KBM-7 (cell line): ENCODE measurements at regions not wholly inside any gene's neighbourhood (a gene's known extent, or its start where the extent isn't known, plus 50 kb on each side); places are given as distances from the start of the nearest gene placed in this dataset.
"Not testable (repeated sequence)": the region's sequence is repeated elsewhere in the genome, so short reads cannot be mapped to it uniquely, and the experiment has no call there.

Source experiments
- DNase-seq: peaks from one replicate; pipeline ENCODE4 v3.0.0-alpha.2; 2015
- in situ Hi-C: fragments of 300-500 bp; cut with MboI; formaldehyde crosslinking; loops from 2 replicates; pipeline ENCODE4 v1.14.3; 2020; ENCODE audit warnings: low sequenced_read_pairs, low pct_unique_long_range_greater_than_20kb, mixed read lengths

DNA sequence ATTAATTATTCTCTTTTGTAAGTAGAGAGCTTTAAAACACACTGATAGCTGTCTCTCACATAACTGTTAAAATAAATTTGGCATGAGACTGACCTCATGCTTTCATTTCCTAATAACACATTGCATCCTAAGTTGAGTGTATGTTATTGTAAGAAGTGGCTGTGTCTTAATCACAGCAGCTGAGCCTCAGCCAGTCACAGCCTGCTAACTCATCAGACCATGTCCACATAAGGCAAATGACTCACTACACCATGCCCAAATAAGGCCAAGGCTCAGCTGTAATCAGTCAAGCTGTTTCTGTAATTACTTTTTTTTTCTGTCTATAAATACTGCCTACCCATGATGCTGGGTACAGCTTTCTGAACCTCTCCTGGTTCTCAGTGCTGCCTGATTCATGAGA lies 860.9 kb downstream of the XPNPEP1 start:
- in situ Hi-C loops, result no loop called here
- no peak for DNase-seq

DNA sequence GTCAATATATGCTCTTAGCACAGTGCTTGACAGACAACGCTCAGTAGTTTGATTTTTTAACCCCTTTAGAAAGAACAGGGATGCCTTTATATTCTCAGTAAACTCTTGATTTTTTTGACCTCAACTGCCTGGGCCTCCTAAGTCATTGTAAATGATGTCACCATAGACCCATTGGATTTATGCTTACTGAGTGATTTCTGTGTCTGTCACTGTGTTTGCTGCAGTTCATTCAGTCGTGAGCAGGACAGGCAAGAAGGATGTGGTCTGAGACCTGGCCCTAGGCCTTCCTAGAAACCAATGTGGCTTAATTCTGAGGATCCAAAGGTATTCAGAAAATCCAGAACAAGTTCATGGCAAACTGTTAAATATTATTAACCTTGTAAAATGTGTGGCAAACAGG lies 868.1 kb downstream of the XPNPEP1 start:
- in situ Hi-C loops, result no loop called here
- no peak for DNase-seq

DNA sequence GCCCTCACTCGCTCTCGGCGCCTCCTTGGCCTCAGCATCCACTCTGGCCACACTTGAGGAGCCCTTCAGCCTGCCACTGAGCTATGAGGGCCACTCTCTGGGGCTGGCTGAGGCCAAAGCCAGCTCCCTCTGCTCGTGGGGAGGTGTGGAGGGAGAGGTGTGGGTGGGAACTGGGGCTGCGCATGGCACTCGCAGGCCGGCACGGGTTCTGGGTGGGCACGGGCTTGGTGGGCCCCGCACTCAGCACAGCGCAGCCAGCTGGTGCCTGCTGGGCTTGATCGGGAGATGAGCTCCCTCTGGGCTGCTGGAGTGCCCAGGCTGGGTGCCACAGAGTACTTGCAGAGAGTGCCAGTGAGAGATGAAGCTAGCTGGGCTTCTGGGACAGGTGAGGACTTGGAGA lies 875.5 kb downstream of the XPNPEP1 start:
- in situ Hi-C loops, result no loop called here

DNA sequence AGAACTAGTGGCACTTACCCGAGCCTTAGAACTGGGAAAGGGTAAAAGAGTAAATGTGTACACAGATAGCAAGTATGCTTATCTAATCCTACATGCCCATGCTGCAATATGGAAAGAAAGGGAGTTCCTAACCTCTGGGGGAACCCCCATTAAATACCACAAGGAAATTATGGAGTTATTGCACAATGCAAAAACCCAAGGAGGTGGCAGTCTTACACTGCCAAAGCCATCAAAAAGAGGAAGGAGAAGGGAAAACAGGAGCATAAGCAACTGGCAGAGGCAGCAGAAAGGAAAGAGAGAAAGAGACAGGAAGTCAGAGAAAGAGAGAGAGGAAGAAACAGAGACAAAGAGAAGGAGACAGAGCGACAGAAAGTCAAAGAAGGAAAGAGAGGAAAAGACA lies 876.9 kb downstream of the XPNPEP1 start:
- DNase-seq, result peak; percentile 16
- in situ Hi-C loops, result not testable (repeated sequence)

More for the DNA sequence above, 875.5 kb downstream of the XPNPEP1 start:
- no peak for DNase-seq

DNA sequence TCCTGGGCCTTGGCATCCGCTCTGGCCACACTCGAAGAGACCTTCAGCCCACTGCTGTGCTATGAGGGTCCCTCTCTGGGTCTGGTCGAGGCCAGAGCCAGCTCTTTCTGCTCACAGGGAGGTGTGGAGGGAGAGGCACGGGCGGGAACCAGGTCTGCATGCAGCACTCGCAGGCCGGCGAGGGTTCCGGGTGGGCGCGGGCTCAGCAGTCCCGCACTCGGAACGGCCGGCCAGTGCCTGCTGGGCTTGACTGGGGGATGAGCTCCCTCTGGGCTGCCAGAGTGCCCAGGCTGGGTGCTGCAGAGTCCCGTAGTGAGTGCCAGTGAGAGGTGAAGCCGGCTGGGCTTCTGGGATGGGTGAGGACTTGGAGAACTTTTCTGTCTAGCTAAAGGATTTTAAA lies 882.7 kb downstream of the XPNPEP1 start:
- in situ Hi-C loops, result no loop called here
- DNase-seq, result no peak

DNA sequence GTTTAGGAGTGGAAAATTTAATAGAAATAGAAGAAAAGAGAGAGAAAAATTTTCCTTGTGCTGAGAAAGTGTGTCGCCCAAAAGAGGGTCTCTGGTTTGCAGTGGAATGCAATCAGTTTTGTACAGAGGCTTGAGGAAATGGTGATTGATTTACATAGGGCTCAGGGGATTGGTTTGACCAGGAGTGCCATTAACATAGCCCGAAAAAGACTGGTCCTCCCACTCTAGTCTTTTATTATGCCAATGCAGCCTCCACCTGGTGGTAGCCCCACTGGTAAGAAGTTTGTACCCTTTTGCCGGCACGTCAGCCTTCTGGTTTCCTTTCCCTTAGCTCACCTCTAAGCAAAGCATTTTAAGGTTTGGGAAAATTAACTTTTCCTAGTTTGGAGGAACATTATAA lies 885.3 kb downstream of the XPNPEP1 start:
- in situ Hi-C loops, result no loop called here
- DNase-seq, result no peak

DNA sequence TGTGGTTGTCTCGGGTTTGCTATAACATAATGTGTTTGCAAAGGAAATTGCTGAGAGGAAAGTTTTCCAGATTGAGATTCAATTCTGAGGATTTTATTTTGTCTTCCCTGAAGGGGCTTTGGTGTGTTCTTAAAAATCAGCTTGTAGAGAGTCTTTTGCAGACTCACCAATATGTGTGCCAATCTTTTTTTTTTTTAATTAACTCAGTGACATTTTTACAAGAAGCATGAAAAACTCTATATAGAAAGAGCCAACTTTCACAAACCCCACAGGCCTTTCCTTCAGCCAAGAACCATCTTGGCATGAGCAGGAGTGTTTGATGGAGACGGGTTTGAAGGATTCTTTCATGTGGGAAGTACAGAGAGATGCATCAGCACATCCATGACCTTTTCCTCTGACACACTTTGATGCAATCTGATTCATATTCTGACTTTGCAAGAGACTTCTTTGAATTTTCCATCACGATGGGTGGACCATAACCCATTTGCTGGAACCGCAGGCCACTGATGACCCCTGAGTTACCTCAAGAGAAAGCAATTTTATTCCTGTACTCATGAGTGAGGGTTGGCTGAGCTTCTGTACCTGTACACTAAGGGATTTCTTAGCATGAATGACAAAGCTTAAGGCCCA lies 892.6 kb downstream of the XPNPEP1 start:
- in situ Hi-C loops, result no loop called here
- DNase-seq, result no peak

DNA sequence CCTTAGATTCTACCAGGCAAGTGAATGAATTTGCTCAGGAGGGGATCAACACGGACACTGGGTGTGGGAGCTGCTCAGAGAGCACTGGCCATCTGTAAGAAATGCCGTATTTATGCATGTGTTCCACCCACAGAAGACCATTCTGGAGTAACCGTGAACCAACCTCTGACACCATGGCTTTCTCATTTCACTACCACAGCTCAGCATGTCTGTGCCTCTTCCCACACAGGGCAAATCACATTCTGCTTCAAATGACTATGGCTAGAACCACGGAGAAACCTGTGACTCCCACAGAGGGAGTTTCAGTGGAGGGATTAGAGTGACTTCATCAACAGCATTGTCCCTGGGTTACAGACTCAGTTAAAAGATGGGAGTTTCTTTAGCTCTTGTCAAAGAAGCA lies 893.4 kb downstream of the XPNPEP1 start:
- no peak for DNase-seq
- in situ Hi-C loops, result no loop called here

DNA sequence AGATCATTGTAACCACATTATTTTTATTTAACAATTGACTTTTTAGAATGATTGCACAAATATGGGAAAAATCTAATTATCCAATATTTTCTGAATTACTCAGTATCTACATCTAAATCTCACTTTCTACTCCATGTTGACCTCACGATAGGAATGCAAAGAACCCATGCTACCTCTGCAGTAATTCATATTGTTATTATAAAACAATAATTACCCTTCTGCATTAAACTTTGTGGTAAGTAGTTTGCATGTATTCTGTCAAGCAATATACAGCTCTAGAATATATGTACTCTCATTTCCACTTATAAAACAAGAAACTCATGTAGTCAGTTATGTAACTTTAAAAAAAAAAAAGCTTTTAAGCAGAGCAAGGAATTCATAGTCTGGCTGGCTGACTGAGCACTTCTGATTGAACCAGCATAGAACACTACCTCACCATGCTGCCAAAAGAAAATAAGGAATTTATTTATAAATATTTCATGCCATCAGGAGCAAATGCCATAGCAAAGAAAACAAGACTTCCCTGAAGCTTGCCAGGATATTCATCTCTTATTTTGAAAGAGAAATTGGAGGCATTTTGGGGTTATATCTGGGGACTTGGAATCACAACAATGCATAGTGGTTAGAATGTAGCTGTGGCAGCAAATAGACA lies 895.7 kb downstream of the XPNPEP1 start:
- DNase-seq, result no peak
- in situ Hi-C loops, result no loop called here

DNA sequence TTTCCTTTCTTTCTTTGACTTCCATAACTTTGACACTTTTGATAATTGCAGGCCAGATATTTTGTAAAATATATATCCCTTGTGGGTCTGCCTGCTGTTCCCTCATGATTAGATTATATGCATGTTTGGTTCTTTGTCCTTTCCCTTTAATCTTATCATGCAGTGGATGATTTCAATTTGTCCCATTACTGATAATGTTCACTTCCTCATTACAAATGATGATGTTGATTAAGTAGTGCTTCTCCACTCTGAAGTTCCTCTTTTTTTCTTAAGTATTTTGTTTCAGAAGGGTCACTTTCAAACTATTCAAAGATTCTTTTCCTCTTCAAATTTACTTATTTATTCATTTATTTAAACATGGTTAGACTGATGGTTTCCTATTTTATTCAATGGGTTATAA lies 898.1 kb downstream of the XPNPEP1 start:
- in situ Hi-C loops, result no loop called here
- peak; percentile 7 for DNase-seq

DNA sequence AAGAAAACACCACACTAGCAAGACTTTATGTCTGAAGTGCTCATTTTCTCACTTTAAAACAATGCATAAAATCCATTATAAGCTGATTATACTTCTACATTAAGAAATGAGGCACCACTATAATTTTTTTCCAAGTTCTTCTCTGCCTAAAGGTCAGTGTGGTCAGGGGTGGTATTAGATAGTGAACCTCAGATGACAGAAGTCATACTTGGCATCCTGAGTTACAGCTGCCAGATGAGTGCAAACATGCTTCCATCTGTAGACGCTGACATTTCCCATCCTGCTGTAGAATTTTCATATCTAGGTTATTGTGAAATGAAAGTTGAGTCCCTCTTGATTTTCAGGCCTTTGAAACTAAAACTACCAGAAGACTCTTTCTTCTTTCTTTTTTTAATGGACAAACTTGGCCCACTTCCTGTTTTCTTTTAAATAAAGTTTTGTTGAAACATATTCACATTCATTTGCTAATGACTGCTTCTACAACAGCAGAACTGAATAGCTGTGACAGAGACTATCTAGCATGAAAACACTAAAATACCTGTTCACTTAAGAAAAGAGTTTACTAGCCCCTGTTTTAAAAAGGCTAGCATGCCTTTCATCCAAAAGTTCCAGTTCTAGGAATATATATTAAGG lies 900.8 kb downstream of the XPNPEP1 start:
- in situ Hi-C loops, result no loop called here
- no peak for DNase-seq

DNA sequence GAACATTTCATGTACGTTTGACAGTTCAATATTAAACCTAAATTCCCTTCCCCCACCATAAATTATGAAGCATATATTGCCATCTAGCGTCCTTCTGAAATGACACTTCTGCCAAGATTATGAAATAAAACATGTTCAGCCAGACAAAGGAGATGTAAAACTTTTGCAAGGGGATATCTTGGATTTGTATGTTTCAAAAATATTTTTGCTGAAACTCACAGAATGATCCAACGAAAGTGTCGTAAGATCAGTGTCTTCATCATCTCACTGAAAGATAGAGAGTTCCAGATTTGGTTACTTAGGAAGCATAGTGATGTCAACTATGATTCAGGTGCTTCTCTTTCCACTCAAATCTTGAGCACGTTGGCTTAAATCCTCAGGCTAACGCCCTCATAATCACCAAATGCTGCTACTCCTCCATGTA lies 904.3 kb downstream of the XPNPEP1 start:
- in situ Hi-C loops, result no loop called here
- peak; percentile 8 for DNase-seq

DNA sequence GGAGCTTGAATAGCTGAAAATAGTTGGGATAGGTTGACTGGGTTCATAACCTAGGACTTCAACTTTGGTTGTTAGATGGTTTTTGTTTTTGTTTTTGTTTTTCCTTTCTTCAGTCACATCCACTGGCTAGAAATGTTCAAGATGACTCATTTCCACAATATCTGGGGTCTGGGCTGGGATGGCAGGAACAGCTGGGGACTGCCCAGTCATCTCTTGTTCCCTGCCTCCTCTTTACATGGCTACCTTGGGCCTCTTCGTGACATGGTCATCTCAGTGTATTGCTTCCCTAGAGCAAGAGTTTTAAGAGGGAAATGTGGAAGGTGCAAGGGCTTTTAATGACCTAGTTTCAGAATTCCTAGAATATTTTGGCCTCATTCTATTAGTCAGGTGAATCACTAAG lies 915.8 kb downstream of the XPNPEP1 start:
- no peak for DNase-seq
- in situ Hi-C loops, result no loop called here

DNA sequence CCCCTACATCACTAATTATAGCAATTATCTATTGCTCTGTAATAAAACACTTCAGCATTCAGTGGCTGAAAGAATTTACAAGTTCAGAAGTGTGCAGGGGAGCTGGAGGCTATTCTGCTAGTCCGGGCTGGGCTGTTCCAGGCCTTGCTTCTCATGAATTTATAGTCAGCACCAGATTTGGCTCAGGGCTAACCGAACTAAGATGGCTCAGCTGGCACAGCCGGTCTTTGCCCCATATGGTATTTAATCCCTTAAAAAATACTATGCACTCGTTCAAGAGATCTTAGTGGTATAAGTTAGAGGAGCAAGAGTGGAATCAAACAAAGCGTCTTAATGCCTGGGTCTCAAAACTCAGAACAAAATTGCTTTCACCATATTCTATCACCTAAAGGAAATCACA lies 932.9 kb downstream of the XPNPEP1 start:
- in situ Hi-C loops, result no loop called here
- DNase-seq, result no peak

DNA sequence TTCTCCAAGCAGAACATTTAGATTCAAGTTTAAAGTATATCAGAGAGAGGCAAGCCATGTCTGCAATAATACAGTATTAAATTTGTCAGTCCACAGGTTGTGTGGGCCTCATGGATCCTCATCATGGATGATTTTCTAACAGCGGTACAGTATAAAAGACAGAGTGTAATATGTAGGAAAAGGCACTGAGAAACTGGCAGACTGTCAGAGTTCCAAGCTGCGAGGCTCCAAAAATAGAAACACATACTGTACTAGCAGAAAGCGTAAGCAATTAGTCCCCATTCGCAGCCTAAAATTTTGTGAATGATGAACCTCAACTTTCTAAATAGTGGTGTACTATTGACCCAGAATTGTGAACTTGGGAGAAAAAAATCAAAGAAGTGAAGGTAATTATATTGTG lies 933.3 kb downstream of the XPNPEP1 start:
- no peak for DNase-seq
- in situ Hi-C loops, result no loop called here

DNA sequence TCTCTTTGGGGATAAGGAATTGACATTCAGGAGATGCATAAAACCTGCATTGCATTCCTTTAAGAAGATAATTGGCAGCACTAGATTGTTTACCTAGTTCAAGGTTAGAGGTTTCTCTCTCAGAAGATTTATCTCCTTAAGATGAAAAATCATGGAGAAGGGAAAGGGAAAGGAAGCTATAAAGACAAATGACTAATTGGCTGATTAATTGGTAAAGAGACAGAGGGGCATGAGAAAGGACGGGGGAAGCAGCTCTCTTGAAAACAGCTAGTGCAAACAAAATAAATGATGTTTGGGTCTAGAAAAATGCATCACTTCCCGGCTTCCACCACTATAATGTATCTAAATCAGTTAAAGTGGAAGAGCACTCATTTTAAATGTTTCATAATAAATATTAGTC lies 941.2 kb downstream of the XPNPEP1 start:
- DNase-seq, result no peak
- in situ Hi-C loops, result no loop called here

DNA sequence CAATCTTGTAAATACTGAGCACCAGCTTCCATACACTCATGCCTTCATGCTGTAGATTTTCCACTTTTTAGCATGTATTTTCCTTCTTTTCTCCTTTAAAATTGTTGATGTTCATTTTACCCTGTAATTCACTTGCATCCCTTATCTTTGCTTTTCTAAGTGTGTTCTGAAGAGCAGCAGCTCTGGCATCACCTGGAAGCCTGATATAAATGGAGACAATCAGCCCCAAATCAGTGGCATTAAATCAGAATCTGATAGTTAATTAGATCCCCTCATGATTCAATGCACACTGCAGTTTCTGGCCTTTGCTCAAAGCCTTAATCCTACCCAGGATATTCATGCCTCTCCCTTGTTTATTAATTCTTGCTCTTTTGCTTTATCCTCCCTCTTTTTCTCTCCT lies 942.4 kb downstream of the XPNPEP1 start:
- no peak for DNase-seq
- in situ Hi-C loops, result no loop called here

DNA sequence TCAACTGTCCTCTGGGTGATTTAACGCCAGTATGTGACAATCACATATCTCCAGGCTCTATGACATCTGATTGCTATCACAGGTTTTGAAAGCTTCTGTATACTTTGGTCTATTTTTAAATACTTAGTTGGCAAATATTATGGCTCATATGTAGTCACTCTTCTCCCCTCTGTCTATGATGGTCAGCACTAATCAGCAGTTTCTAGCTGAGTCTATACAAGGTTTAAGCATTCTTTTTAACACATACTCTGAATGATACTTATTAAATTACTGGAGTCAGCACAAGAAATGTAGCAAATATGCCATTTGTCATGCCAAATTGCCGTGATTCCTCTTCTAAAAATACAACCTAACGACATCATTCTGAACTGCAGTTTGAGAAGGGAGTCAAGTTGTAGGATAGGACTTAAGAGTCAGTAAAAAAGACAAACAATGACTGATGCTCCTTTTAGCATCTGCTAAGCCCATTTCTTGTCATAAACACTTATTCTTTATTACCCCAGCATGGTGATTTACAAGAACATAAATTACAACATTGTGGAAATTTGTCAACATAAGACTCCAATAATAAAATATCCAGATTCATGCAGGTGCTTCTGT lies 947.8 kb downstream of the XPNPEP1 start:
- no peak for DNase-seq
- in situ Hi-C loops, result no loop called here

DNA sequence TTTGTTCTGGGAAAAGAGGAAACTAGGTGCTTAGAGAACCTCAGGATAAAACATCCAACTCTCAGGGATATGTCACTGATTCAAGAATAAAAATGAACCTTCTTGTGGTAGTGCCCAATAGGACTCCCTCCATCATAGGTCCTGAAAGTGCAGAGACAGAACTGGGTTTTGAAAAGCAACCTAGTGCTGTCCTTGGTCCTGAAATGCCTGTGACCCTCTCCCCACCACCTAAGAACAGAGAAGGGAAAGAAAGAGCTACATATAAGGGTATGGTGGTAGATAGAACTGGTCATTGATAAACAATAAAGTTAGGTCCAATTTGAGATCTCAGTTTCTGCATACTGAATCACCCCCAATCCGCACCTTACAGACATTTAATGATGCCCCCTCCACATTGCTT lies 953.3 kb downstream of the XPNPEP1 start:
- in situ Hi-C loops, result no loop called here
- DNase-seq, result peak; percentile 32

DNA sequence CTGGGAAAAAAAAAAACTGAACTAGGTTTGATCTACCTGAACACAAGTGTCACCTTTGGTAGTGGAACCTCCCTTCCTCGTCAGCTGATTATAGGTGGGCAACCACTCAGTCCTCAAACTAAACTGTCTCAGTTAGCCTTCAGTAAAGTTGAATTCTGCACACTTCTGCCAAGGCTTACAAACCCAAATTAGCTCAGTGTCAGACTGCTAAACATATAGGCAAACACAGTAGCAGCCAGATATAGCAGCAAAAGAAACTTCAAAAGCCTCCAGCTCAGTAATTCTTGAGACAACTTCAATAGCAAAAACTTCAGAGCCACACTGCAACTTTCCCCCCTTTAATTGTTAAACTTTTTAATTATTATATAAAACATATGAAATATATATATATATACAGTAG lies 956.9 kb downstream of the XPNPEP1 start:
- no peak for DNase-seq

More for the DNA sequence above, 956.9 kb downstream of the XPNPEP1 start:
- in situ Hi-C loops, result no loop called here
